ENCODE measurements at regions not wholly inside any gene's neighbourhood (a gene's known extent, or its start where the extent isn't known, plus 50 kb on each side); places are given as distances from the start of the nearest gene placed in this dataset.

DNA sequence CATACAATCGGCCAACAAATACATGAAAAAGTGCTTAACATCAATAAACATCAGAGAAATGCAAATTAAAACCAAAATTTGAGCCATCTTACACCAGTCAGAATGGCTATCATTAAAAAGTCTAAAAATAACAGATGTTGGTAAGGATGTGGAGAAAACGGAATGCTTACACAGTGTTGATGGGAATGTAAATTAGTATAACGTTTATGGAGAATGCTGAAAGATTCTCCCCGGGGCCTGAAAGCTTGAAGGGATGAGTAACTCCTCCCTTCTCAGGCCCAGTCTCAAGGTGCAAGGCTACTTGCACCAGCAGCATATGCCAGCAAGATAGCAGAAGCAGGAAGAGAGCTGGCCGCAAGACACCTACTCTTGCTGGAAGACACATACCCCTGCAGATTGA lies 123.7 kb upstream of the NLGN1 start:
- TF ChIP-seq, protein P1, sequence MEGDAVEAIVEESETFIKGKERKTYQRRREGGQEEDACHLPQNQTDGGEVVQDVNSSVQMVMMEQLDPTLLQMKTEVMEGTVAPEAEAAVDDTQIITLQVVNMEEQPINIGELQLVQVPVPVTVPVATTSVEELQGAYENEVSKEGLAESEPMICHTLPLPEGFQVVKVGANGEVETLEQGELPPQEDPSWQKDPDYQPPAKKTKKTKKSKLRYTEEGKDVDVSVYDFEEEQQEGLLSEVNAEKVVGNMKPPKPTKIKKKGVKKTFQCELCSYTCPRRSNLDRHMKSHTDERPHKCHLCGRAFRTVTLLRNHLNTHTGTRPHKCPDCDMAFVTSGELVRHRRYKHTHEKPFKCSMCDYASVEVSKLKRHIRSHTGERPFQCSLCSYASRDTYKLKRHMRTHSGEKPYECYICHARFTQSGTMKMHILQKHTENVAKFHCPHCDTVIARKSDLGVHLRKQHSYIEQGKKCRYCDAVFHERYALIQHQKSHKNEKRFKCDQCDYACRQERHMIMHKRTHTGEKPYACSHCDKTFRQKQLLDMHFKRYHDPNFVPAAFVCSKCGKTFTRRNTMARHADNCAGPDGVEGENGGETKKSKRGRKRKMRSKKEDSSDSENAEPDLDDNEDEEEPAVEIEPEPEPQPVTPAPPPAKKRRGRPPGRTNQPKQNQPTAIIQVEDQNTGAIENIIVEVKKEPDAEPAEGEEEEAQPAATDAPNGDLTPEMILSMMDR (IDR thresholded peaks at IDR 0.05; ENCODE audit: insufficient read depth, low read depth, low read length) = no peak
- ChIA-PET CTCF (no interaction called here), POLR2A (no interaction called here)
- Histone ChIP-seq H3K4me3 (ENCODE audit: low read depth, low read length) (no peak overlapping the region), H3K27me3 (ENCODE audit: control insufficient read depth, insufficient read depth, low read length) (no peaks in the 10 kb centered on the region), H3K36me3 (ENCODE audit: control insufficient read depth, insufficient read depth, low read length) (no peaks in the 10 kb centered on the region)
- DNase-seq (ENCODE audit: low read depth) = no peak

- DNase-seq (ENCODE audit: low read depth) = no peak
- Histone ChIP-seq H3K4me3 (ENCODE audit: low read depth, low read length) (no peak overlapping the region), H3K27me3 (ENCODE audit: control insufficient read depth, insufficient read depth, low read length) (no peaks in the 10 kb centered on the region), H3K36me3 (ENCODE audit: control insufficient read depth, insufficient read depth, low read length) (no peaks in the 10 kb centered on the region)
- ChIA-PET POLR2A (no interaction called here), CTCF (no interaction called here)
- TF ChIP-seq, protein P1 (IDR thresholded peaks at IDR 0.05; ENCODE audit: insufficient read depth, low read depth, low read length) = no peak
Measured at GRCh38 chr3:173268781-173269180, 127.7 kb upstream of the SPATA16 start.

- Histone ChIP-seq H3K36me3 (ENCODE audit: control insufficient read depth, insufficient read depth, low read length) (no peaks in the 10 kb centered on the region), H3K27me3 (ENCODE audit: control insufficient read depth, insufficient read depth, low read length) (no peaks in the 10 kb centered on the region), H3K4me3 (ENCODE audit: low read depth, low read length) (no peak overlapping the region)
- no peak for DNase-seq (ENCODE audit: low read depth)
- TF ChIP-seq, protein P1 (IDR thresholded peaks at IDR 0.05; ENCODE audit: insufficient read depth, low read depth, low read length) = no peak
- ChIA-PET POLR2A (no interaction called here), CTCF (interaction anchor here (1.6 kb wide), 1 partner anchor 20 kb away, joined by 4 read pairs; no protein-coding TSS in a partner anchor)
Measured at GRCh38 chr3:173267716-173268115, 126.7 kb upstream of the SPATA16 start.

DNA sequence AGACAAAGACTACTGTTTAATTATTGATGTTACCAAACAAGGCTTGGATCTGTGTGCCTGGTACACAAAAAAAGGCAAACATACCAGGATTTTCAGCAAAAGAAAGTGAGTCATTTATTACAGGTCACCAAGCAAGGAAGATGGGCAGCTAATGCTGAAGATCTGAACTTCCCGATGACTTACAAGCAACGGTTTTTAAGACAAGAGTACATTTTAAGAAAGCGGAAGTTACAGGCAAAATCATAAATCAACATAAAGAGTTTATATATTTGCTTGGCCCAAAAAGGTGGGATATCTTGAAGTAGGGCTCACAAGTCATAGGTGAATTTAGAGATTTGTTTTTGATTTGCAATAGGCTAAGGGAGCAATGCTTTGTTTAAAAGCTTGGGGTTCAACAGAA lies 125.4 kb upstream of the SPATA16 start:
- DNase-seq (ENCODE audit: low read depth) = no peak
- TF ChIP-seq, protein P1 (IDR thresholded peaks at IDR 0.05; ENCODE audit: insufficient read depth, low read depth, low read length) = no peak
- H3K36me3 ChIP-seq (ENCODE audit: control insufficient read depth, insufficient read depth, low read length) = no peaks in the 10 kb centered on the region
- POLR2A ChIA-PET = no interaction called here
- CTCF ChIA-PET = interaction anchor here (1.6 kb wide), 1 partner anchor 21 kb away, joined by 4 read pairs; no protein-coding TSS in a partner anchor
- no peak overlapping the region for H3K4me3 ChIP-seq (ENCODE audit: low read depth, low read length)
- no peaks in the 10 kb centered on the region for H3K27me3 ChIP-seq (ENCODE audit: control insufficient read depth, insufficient read depth, low read length)

DNA sequence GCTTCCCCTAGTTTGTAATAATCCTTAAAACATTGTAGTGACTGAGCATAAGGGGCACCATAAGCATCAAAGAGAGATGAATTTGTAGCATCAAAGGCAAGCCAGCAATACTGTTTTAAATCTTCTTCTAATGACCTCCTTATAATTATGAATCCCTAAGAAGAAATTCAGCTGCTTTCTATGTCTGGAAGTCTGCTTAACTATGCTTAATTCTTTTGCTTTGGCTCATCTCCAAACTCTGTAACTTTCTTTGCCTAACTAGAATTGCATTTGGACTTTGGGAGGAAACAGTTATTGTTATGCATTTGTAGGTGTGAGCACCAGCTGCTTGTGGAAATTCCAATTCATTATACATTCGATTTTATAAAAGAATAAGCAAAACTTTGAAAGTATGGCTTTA lies 117.7 kb upstream of the SPATA16 start:
- DNase-seq (ENCODE audit: low read depth) = no peak
- ChIA-PET POLR2A (no interaction called here), CTCF (no interaction called here)
- no peaks in the 10 kb centered on the region for H3K27me3 ChIP-seq (ENCODE audit: control insufficient read depth, insufficient read depth, low read length)
- no peaks in the 10 kb centered on the region for H3K36me3 ChIP-seq (ENCODE audit: control insufficient read depth, insufficient read depth, low read length)
- no peak overlapping the region for H3K4me3 ChIP-seq (ENCODE audit: low read depth, low read length)
- TF ChIP-seq, protein P1 (IDR thresholded peaks at IDR 0.05; ENCODE audit: insufficient read depth, low read depth, low read length) = no peak
